AG09319 (cell line): ENCODE measurements at regions not wholly inside any gene's neighbourhood (a gene's known extent, or its start where the extent isn't known, plus 50 kb on each side); places are given as distances from the start of the nearest gene placed in this dataset.

Experiments used
- DNase-seq: peaks from one replicate; pipeline ENCODE4 v3.0.0-alpha.2; 2010; ENCODE audit warnings: low read depth; ENCODE audit errors: extremely low read depth
- TF ChIP-seq, protein P1 (sequence below): IDR thresholded peaks from 2 replicates; pipeline ENCODE4 v1.5.1; 2011; ENCODE audit warnings: low read depth, mild to moderate bottlenecking, inconsistent platforms, low read length, moderate library complexity

DNA sequence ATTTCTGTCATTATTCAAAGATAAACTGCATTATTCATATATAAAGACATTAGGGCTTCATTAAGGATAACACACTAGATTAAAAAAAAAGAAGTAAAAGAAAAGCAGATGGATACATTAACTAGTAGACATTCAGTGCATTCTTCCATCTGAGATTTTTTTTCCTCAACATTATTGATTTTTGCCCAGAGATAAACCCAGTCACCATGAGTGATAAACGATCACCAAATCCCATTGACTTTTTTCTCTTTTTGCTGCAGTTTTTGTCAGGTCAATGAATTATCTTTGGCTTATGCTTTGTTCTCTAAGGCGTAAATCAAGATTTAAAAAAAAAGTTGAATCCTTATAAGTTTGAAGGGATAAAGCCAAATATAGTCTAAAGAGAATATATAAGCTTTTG lies 925.0 kb downstream of the GBE1 start:
- DNase-seq, result no peak
- TF ChIP-seq, protein P1, sequence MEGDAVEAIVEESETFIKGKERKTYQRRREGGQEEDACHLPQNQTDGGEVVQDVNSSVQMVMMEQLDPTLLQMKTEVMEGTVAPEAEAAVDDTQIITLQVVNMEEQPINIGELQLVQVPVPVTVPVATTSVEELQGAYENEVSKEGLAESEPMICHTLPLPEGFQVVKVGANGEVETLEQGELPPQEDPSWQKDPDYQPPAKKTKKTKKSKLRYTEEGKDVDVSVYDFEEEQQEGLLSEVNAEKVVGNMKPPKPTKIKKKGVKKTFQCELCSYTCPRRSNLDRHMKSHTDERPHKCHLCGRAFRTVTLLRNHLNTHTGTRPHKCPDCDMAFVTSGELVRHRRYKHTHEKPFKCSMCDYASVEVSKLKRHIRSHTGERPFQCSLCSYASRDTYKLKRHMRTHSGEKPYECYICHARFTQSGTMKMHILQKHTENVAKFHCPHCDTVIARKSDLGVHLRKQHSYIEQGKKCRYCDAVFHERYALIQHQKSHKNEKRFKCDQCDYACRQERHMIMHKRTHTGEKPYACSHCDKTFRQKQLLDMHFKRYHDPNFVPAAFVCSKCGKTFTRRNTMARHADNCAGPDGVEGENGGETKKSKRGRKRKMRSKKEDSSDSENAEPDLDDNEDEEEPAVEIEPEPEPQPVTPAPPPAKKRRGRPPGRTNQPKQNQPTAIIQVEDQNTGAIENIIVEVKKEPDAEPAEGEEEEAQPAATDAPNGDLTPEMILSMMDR, result no peak

DNA sequence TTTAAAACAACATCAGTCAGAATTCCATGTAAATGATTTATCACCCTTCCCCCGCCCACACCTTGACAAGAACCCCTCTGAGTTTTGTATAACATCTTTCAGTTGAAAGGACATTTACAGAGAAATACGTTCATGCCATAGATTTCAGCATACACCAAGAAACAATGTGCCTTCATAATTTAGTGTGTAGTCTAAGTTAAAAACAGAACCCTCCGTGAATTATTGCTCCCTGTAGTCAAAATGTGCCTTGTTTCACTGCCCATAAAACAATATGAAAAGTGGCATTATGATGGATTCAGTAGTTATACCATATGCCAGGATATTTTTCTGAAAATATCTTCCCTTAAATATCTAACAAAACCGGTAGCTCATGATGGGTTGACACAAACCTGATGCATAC lies 953.9 kb downstream of the GBE1 start:
- DNase-seq, result no peak
- TF ChIP-seq, protein P1, result no peak

DNA sequence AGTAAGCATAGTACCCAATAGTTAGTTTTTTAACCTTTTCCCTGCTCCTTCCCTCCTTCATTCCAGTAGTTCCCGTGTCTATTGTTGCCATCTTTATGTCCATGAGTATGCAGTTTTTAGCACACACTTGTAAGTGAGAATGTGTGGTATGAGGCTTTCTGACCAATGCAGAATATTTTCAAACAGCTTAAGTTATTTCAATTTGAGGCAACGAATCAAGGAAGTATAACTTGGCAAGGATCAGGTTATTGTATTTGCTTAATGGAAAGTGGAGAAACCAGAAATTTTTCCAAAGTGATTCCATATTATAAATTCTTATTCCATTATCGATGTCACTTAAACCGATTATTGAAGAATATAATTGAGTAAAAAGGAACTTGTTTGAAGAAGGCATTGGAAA lies 954.8 kb downstream of the GBE1 start:
- DNase-seq, result no peak
- TF ChIP-seq, protein P1, result no peak

DNA sequence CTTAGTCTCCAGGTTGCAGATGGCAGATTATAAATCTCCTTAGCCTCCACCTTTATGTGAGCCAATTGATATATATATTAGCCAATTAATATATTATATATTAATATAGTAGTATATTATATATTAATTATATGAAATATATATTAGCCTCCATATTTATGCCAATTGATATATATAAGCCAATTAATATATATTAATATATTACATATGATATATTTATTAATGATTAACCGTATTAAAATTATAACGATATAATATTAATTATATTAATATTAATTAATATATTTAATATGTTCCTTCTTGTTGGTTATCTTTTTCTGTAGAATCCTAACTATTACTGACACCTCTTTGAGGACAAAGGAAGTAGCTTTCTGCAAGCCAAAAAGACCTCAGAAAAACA lies 972.5 kb downstream of the GBE1 start:
- TF ChIP-seq, protein P1, result no peak

DNA sequence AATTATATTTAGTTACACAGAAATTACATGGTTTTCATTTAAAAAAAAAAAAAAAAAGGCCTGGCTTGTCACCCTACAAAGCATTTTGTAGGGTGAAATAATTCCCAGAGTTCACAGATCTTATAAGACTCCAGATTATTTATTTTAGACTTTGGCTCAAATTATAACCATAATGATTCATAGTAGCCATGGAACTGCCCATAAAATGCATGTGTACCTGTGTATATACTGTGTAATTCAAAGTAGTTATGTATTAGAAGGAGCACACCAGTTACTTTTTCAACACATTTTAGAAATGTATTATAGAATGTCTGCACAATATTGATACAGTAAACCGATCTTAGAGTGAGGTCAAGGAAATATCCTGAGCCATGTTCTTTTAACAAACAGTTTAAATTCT lies 975.6 kb downstream of the GBE1 start:
- TF ChIP-seq, protein P1, result no peak
- DNase-seq, result no peak

More for the DNA sequence above, 972.5 kb downstream of the GBE1 start:
- no peak for DNase-seq

DNA sequence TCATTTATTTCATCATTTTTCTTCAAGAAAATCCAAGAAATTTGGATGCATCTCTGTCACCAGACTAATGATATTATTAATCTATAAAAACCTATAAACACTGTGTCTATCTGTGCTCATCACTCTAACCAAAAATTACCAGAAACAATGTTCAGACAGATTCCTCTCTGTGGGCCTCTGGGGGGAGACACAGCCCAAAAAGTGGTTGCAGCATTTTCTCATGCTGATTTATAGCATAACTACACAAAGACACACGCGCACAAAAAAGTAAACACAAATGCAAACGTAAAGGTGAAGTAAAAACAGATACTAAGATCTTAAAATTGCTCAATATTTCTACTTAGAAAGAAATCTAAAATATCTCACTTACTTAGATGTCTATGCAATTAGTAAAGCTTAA lies 976.0 kb downstream of the GBE1 start:
- DNase-seq, result no peak
- TF ChIP-seq, protein P1, result no peak

DNA sequence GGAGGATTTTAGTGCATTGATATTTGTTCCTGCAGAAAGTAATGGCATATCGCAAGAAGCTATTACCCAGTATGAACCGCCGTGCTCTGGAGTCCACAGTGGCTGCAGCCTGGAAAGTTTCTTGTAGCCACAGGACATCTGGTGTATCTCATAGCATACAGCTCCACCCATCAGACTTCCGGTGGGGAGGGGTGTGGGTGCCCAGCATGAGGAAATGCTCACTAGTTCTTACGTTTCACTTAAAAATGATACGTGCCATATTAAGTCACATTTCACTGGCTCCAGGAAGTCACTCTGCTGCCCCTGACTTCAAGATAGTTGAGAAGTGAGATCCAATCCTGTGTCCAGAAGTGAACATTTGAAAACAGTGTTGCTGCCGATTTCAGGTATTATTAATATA lies 990.4 kb downstream of the GBE1 start:
- no peak for DNase-seq
- TF ChIP-seq, protein P1, result no peak
